H1 (cell line): ENCODE measurements at regions not wholly inside any gene's neighbourhood (a gene's known extent, or its start where the extent isn't known, plus 50 kb on each side); places are given as distances from the start of the nearest gene placed in this dataset.

ENCODE experiments used
- ATF2 ChIP-seq: IDR thresholded peaks from 2 replicates; pipeline ENCODE4 v1.6.1; 2012; ENCODE audit warnings: low read length, inconsistent platforms
- BCL11A ChIP-seq, 2 experiments: IDR thresholded peaks; one replicate each; pipeline ENCODE4 v1.6.1; 2011; ENCODE audit warnings: low read depth in 2 of 2, low read length in 2 of 2, mild to moderate bottlenecking in 2 of 2
- BRCA1 ChIP-seq: IDR thresholded peaks from 2 replicates; pipeline ENCODE4 v1.6.1; 2012; ENCODE audit warnings: low read depth, low read length, improper control_type of control experiment
- KDM5A ChIP-seq: fragments of 200-600 bp; IDR thresholded peaks from 2 replicates; pipeline ENCODE4 v1.7.1; 2012; ENCODE audit warnings: mild to moderate bottlenecking, low read length, inconsistent platforms, mixed read lengths
- MAX ChIP-seq: IDR thresholded peaks from 2 replicates; pipeline ENCODE4 v1.6.1; 2012; ENCODE audit warnings: inconsistent platforms
- POLR2AphosphoS5 ChIP-seq: IDR thresholded peaks from 2 replicates; pipeline ENCODE4 v1.6.1; 2011; ENCODE audit warnings: low read depth, low read length
- SIX5 ChIP-seq: IDR thresholded peaks from 2 replicates; pipeline ENCODE4 v1.6.1; 2011; ENCODE audit warnings: mild to moderate bottlenecking, low read depth, low read length
- SUZ12 ChIP-seq: fragments of 200-600 bp; sonication (generic); IDR thresholded peaks from 2 replicates; pipeline ENCODE4 v1.6.1; 2012; ENCODE audit warnings: mild to moderate bottlenecking, inconsistent platforms, low read length, moderate library complexity, mixed read lengths
- TF ChIP-seq, protein P1 (sequence below): fragments of 300-600 bp; sonication (generic); IDR thresholded peaks from 2 replicates; pipeline ENCODE4 v1.7.1; 2012; ENCODE audit warnings: low read length, moderate library complexity, mild to moderate bottlenecking, inconsistent platforms; ENCODE audit not compliant: insufficient replicate concordance
- TF ChIP-seq, protein P2 (sequence below): IDR thresholded peaks from 2 replicates; pipeline ENCODE4 v1.6.1; 2012; ENCODE audit warnings: inconsistent platforms

DNA sequence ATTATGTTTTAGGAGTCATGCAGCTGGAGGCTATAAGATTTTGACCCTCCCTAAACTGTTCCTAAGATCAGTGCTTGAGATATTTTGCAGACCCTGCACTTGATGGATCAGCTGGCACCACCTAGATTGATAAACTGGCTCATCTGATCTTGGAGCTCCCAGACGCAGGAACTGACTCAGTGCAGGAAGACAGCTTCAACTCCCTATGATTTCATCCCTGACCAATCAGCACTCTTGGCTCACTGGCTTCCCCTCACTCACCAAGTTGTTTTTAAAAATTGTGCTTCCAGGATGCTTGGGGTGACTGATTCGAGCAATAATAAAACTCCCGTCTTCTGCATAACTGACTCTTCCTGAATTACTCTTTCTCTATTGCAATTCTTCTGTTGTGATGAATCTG, 637.5 kb upstream of the FAT3 start (continued):
- TF ChIP-seq, protein P1, sequence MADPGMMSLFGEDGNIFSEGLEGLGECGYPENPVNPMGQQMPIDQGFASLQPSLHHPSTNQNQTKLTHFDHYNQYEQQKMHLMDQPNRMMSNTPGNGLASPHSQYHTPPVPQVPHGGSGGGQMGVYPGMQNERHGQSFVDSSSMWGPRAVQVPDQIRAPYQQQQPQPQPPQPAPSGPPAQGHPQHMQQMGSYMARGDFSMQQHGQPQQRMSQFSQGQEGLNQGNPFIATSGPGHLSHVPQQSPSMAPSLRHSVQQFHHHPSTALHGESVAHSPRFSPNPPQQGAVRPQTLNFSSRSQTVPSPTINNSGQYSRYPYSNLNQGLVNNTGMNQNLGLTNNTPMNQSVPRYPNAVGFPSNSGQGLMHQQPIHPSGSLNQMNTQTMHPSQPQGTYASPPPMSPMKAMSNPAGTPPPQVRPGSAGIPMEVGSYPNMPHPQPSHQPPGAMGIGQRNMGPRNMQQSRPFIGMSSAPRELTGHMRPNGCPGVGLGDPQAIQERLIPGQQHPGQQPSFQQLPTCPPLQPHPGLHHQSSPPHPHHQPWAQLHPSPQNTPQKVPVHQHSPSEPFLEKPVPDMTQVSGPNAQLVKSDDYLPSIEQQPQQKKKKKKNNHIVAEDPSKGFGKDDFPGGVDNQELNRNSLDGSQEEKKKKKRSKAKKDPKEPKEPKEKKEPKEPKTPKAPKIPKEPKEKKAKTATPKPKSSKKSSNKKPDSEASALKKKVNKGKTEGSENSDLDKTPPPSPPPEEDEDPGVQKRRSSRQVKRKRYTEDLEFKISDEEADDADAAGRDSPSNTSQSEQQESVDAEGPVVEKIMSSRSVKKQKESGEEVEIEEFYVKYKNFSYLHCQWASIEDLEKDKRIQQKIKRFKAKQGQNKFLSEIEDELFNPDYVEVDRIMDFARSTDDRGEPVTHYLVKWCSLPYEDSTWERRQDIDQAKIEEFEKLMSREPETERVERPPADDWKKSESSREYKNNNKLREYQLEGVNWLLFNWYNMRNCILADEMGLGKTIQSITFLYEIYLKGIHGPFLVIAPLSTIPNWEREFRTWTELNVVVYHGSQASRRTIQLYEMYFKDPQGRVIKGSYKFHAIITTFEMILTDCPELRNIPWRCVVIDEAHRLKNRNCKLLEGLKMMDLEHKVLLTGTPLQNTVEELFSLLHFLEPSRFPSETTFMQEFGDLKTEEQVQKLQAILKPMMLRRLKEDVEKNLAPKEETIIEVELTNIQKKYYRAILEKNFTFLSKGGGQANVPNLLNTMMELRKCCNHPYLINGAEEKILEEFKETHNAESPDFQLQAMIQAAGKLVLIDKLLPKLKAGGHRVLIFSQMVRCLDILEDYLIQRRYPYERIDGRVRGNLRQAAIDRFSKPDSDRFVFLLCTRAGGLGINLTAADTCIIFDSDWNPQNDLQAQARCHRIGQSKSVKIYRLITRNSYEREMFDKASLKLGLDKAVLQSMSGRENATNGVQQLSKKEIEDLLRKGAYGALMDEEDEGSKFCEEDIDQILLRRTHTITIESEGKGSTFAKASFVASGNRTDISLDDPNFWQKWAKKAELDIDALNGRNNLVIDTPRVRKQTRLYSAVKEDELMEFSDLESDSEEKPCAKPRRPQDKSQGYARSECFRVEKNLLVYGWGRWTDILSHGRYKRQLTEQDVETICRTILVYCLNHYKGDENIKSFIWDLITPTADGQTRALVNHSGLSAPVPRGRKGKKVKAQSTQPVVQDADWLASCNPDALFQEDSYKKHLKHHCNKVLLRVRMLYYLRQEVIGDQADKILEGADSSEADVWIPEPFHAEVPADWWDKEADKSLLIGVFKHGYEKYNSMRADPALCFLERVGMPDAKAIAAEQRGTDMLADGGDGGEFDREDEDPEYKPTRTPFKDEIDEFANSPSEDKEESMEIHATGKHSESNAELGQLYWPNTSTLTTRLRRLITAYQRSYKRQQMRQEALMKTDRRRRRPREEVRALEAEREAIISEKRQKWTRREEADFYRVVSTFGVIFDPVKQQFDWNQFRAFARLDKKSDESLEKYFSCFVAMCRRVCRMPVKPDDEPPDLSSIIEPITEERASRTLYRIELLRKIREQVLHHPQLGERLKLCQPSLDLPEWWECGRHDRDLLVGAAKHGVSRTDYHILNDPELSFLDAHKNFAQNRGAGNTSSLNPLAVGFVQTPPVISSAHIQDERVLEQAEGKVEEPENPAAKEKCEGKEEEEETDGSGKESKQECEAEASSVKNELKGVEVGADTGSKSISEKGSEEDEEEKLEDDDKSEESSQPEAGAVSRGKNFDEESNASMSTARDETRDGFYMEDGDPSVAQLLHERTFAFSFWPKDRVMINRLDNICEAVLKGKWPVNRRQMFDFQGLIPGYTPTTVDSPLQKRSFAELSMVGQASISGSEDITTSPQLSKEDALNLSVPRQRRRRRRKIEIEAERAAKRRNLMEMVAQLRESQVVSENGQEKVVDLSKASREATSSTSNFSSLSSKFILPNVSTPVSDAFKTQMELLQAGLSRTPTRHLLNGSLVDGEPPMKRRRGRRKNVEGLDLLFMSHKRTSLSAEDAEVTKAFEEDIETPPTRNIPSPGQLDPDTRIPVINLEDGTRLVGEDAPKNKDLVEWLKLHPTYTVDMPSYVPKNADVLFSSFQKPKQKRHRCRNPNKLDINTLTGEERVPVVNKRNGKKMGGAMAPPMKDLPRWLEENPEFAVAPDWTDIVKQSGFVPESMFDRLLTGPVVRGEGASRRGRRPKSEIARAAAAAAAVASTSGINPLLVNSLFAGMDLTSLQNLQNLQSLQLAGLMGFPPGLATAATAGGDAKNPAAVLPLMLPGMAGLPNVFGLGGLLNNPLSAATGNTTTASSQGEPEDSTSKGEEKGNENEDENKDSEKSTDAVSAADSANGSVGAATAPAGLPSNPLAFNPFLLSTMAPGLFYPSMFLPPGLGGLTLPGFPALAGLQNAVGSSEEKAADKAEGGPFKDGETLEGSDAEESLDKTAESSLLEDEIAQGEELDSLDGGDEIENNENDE: no peak
- TF ChIP-seq POLR2AphosphoS5: no peak
- TF ChIP-seq, protein P2, sequence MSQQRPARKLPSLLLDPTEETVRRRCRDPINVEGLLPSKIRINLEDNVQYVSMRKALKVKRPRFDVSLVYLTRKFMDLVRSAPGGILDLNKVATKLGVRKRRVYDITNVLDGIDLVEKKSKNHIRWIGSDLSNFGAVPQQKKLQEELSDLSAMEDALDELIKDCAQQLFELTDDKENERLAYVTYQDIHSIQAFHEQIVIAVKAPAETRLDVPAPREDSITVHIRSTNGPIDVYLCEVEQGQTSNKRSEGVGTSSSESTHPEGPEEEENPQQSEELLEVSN: no peak
- TF ChIP-seq MAX: no peak
- TF ChIP-seq BRCA1: no peak
- no peak for TF ChIP-seq ATF2
- TF ChIP-seq KDM5A: no peak
- no peak for TF ChIP-seq SUZ12
- TF ChIP-seq SIX5: no peak
- TF ChIP-seq BCL11A (IDR thresholded peaks at IDR 0.05; ENCODE audit: low read depth in 2 of 2, low read length in 2 of 2): no peak
